ENCODE measurements at regions not wholly inside any gene's neighbourhood (a gene's known extent, or its start where the extent isn't known, plus 50 kb on each side); places are given as distances from the start of the nearest gene placed in this dataset.

DNA sequence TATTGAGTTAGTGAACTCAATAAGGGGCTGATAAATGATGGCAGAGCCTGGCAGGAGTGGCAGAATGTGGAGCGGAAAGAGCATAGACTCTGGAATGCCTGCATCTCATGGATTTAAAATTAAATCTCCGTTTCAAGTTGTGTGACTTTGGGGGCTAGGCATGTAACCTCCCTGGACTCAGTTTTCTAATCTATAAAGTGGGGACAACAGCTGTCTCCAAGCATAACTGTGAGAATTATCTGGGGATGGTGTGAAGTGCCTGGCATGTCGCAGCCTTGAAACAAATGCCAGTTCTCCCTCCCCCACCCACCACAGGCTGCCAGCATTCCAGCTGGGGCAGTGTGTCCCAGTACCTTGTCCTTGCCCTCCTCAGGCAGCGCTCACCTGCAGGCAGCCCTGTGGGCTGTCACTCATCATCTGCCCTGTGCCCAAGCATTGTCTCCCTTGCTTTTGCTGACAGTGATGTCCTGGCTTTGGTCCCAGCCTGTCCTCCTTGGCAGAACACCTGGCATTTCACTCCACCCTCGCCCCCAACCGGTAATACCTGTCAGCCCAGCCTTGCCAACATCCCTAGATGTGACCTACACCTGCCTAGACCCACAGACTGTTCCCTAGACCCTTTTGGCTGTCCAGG, 129.6 kb downstream of the MRM1 start:
- intact Hi-C loops (cut with micrococcal nuclease), result no loop called here
- no peak for ATAC-seq (ENCODE audit: low read depth)
- TF ChIP-seq, protein P1, sequence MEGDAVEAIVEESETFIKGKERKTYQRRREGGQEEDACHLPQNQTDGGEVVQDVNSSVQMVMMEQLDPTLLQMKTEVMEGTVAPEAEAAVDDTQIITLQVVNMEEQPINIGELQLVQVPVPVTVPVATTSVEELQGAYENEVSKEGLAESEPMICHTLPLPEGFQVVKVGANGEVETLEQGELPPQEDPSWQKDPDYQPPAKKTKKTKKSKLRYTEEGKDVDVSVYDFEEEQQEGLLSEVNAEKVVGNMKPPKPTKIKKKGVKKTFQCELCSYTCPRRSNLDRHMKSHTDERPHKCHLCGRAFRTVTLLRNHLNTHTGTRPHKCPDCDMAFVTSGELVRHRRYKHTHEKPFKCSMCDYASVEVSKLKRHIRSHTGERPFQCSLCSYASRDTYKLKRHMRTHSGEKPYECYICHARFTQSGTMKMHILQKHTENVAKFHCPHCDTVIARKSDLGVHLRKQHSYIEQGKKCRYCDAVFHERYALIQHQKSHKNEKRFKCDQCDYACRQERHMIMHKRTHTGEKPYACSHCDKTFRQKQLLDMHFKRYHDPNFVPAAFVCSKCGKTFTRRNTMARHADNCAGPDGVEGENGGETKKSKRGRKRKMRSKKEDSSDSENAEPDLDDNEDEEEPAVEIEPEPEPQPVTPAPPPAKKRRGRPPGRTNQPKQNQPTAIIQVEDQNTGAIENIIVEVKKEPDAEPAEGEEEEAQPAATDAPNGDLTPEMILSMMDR (IDR thresholded peaks at IDR 0.05), result no peak
- Mint-ChIP-seq H3K4me1 (peaks cover 4% of the 10 kb centered on the region), H3K27me3 (peaks cover 57% of the 10 kb centered on the region), H3K9me3 (no peaks in the 10 kb centered on the region), H3K36me3 (ENCODE audit: low read depth) (no peaks in the 10 kb centered on the region), H3K4me3 (no peak overlapping the region), H3K27ac (no peak overlapping the region)
- POLR2A ChIA-PET, result interaction anchor here (0.6 kb wide), 1 partner anchor 79 kb away, joined by 4 read pairs; no protein-coding TSS in a partner anchor
- CTCF ChIA-PET, result no interaction called here
- no peak for DNase-seq

DNA sequence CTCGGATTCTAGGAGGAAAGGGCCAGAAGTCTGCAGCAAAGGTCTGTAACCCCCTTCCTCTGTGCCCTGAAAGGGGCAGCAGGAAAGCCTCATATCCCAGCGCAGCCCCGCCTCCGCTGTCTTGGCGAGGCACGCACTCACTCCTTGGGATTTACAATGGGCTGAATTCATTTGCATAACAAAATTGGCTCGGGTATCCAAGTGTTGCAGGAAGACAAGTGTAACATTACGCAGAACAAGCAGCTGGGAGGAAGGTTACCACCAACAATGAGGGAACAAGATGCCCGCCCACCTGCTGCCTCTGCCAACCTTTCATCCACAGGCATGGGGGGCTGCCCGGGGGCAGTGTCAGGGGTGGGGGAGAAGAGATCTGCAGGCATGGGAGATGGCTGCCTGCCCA, 130.4 kb downstream of the MRM1 start:
- TF ChIP-seq, protein P1 (IDR thresholded peaks at IDR 0.05), result no peak
- no peaks in the 10 kb centered on the region for H3K36me3 Mint-ChIP-seq (ENCODE audit: low read depth)
- H3K27me3 Mint-ChIP-seq, result peaks cover 60% of the 10 kb centered on the region
- ChIA-PET POLR2A (no interaction called here), CTCF (no interaction called here)
- no peak for DNase-seq
- ATAC-seq (ENCODE audit: low read depth), result no peak
- intact Hi-C loops (cut with micrococcal nuclease), result no loop called here
- H3K27ac Mint-ChIP-seq, result no peak overlapping the region
- H3K4me1 Mint-ChIP-seq, result peaks cover 4% of the 10 kb centered on the region
- H3K4me3 Mint-ChIP-seq, result no peak overlapping the region
- no peaks in the 10 kb centered on the region for H3K9me3 Mint-ChIP-seq

DNA sequence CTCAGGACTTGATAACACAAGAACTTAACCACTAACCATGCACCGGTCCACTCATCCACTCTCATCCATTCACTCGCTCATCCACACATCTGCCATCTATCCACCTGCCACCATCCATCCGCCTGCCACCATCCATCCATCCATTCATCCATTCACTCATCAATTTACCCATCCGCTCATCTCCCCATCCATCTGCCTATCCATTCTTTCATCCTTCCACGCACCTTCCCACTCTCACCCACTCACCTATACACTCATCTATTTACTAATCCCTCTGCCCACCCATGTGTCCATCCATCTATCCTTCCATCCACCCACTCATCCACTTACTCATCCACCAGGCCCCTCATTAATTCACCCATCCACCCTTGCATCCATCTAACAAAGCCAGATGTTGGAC, 131.0 kb downstream of the MRM1 start:
- Mint-ChIP-seq H3K9me3 (no peaks in the 10 kb centered on the region), H3K36me3 (ENCODE audit: low read depth) (no peaks in the 10 kb centered on the region), H3K27ac (no peak overlapping the region), H3K27me3 (peaks cover 57% of the 10 kb centered on the region), H3K4me3 (no peak overlapping the region), H3K4me1 (peaks cover 4% of the 10 kb centered on the region)
- CTCF ChIA-PET, result no interaction called here
- TF ChIP-seq, protein P1 (IDR thresholded peaks at IDR 0.05), result no peak
- no peak for DNase-seq
- intact Hi-C loops (cut with micrococcal nuclease), result no loop called here
- no peak for ATAC-seq (ENCODE audit: low read depth)
- POLR2A ChIA-PET, result no interaction called here

DNA sequence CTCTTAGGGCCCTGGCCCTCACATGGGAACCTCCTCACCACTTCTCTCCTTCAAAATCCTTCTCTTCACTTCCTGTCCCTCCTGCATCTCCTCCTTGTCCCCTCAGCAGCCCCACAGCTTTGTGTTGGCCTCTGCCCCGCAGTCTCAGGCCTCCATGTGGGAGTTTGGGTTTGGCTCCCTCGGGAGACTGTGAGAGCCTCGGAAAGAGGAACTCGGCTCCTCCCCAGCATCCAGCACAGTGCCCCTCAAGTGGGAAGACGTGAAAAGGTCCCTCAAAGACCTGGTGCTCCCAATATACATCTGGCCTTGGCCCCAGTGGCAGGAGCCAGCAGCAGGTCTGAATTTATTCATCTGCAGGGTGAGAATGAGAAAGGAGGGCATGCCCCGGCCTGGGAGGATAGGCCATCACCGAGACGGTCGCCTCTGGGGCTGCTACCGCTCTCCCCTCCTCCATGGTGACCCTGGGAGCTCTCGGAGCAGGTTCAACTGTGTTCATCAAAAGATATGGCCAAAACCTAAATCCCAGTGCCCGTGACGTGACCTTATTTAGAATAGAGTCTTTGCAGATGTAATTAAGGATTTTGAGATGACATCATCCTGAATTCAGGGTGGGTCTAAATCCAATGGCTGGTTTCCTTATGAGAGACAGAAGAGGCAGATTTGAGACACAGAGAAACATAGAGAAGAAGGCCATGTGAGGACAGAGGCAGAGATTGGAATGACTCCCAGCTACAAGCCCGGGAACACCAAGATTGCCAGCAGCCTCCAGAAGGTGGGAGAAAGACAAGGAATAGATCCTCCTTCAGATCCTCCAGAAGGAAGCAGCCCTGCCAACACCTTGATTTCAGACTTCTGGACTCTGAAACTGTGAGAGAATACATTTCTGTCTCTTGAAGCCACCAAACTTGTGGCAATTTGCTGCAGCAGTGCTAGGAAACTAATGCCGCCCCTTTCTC, 135.1 kb downstream of the MRM1 start:
- ChIA-PET CTCF (no interaction called here), POLR2A (no interaction called here)
- no peak for DNase-seq
- TF ChIP-seq, protein P1 (IDR thresholded peaks at IDR 0.05), result no peak
- H3K4me3 Mint-ChIP-seq, result no peak overlapping the region
- ATAC-seq (ENCODE audit: low read depth), result no peak
- H3K36me3 Mint-ChIP-seq (ENCODE audit: low read depth), result no peaks in the 10 kb centered on the region
- H3K9me3 Mint-ChIP-seq, result no peaks in the 10 kb centered on the region
- peaks cover 32% of the 10 kb centered on the region for H3K27me3 Mint-ChIP-seq
- H3K27ac Mint-ChIP-seq, result no peak overlapping the region
- no peaks in the 10 kb centered on the region for H3K4me1 Mint-ChIP-seq
- intact Hi-C loops (cut with micrococcal nuclease), result no loop called here

DNA sequence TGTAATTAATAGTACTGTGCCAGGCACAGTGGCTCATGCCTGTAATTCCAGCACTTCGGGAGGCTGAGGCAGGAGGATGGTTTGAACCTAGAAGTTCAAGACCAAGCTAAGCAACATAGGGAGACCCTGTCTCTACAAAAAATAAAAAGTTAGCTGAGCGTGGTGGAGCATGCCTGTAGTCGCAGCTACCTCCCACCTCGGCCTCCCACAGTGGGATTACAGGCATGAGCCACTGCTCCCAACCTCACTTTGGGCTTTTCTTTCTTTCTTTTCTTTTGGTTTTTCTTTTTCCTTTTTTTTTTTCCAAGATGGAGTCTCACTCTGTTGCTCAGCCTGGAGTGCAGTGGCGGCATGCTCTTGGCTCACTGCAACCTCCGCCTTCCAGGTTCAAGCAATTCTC, 137.8 kb downstream of the MRM1 start:
- peaks cover 17% of the 10 kb centered on the region for H3K27me3 Mint-ChIP-seq
- TF ChIP-seq, protein P1 (IDR thresholded peaks at IDR 0.05), result no peak
- ChIA-PET POLR2A (no interaction called here), CTCF (no interaction called here)
- H3K36me3 Mint-ChIP-seq (ENCODE audit: low read depth), result no peaks in the 10 kb centered on the region
- no peak overlapping the region for H3K27ac Mint-ChIP-seq
- intact Hi-C loops (cut with micrococcal nuclease), result no loop called here
- H3K9me3 Mint-ChIP-seq, result no peaks in the 10 kb centered on the region
- DNase-seq, result no peak
- no peak overlapping the region for H3K4me3 Mint-ChIP-seq
- no peak for ATAC-seq (ENCODE audit: low read depth)
- no peaks in the 10 kb centered on the region for H3K4me1 Mint-ChIP-seq

Data from activated B cell treated with CpG ODN at 0.5 μM for 24 hours (primary cell).